NCI-H2196 (cell line): ENCODE measurements at regions not wholly inside any gene's neighbourhood (a gene's known extent, or its start where the extent isn't known, plus 50 kb on each side); places are given as distances from the start of the nearest gene placed in this dataset.

Source experiments
- DNase-seq: peaks from one replicate; lab custom pipeline; 2025; ENCODE audit not compliant: unreplicated experiment; lab: John Stamatoyannopoulos, UW

GRCh38 chr4:125505621-125506020 lies 190.9 kb downstream of the FAT4 start:
- DNase-seq, result no peak

- no peak for DNase-seq
These were observed 192.4 kb downstream of the FAT4 start for GRCh38 chr4:125507141-125507540.

GRCh38 chr4:125511715-125512114 lies 197.0 kb downstream of the FAT4 start:
- DNase-seq, result no peak

- no peak for DNase-seq
These were observed 200.3 kb downstream of the FAT4 start for GRCh38 chr4:125515016-125515415.

GRCh38 chr4:125517831-125518230 lies 203.1 kb downstream of the FAT4 start:
- DNase-seq, result no peak

GRCh38 chr4:125518281-125518680 lies 203.5 kb downstream of the FAT4 start:
- no peak for DNase-seq

- no peak for DNase-seq
These were observed 204.8 kb downstream of the FAT4 start for GRCh38 chr4:125519371-125520146.

- DNase-seq, result no peak
These were observed 205.7 kb downstream of the FAT4 start for GRCh38 chr4:125520258-125520990.

- DNase-seq, result no peak
These were observed 207.8 kb downstream of the FAT4 start for GRCh38 chr4:125522588-125522987.

GRCh38 chr4:125522992-125523391 lies 208.2 kb downstream of the FAT4 start:
- DNase-seq, result no peak

GRCh38 chr4:125526420-125526819 lies 211.7 kb downstream of the FAT4 start:
- no peak for DNase-seq

GRCh38 chr4:125527681-125528080 lies 212.9 kb downstream of the FAT4 start:
- DNase-seq, result no peak

- no peak for DNase-seq
These were observed 214.3 kb downstream of the FAT4 start for GRCh38 chr4:125529071-125529470.

- DNase-seq, result no peak
These were observed 223.9 kb downstream of the FAT4 start for GRCh38 chr4:125538670-125539069.

GRCh38 chr4:125539691-125540090 lies 224.9 kb downstream of the FAT4 start:
- no peak for DNase-seq

GRCh38 chr4:125541836-125542385 lies 227.2 kb downstream of the FAT4 start:
- no peak for DNase-seq

GRCh38 chr4:125546272-125546671 lies 231.5 kb downstream of the FAT4 start:
- no peak for DNase-seq

GRCh38 chr4:125547836-125548235 lies 233.1 kb downstream of the FAT4 start:
- no peak for DNase-seq

GRCh38 chr4:125550769-125551168 lies 236.0 kb downstream of the FAT4 start:
- DNase-seq, result no peak

- DNase-seq, result no peak
These were observed 236.7 kb downstream of the FAT4 start for GRCh38 chr4:125551466-125551865.

GRCh38 chr4:125551967-125552366 lies 237.2 kb downstream of the FAT4 start:
- no peak for DNase-seq

GRCh38 chr4:125572601-125573000 lies 257.8 kb downstream of the FAT4 start:
- no peak for DNase-seq
